ENCODE measurements at regions not wholly inside any gene's neighbourhood (a gene's known extent, or its start where the extent isn't known, plus 50 kb on each side); places are given as distances from the start of the nearest gene placed in this dataset.

- Mint-ChIP-seq H3K36me3 (ENCODE audit: low read depth) (peaks cover 3% of the 10 kb centered on the region; the same call in 1 of the 3 replicates), H3K9me3 (no peaks in the 10 kb centered on the region), H3K4me3 (no peak overlapping the region), H3K27ac (no peak overlapping the region), H3K4me1 (peaks cover 3% of the 10 kb centered on the region; the same call in 1 of the 3 replicates), H3K27me3 (ENCODE audit: insufficient read depth, low read depth, poor library complexity) (no peaks in the 10 kb centered on the region)
- Histone ChIP-seq H3K79me2 (replicated peaks; ENCODE audit: insufficient read depth) (no peaks in the 10 kb centered on the region), H3K4me1 (ENCODE audit: insufficient read depth) (no peaks in the 10 kb centered on the region), H3K4me3 (no peak overlapping the region), H3K27me3 (ENCODE audit: insufficient read depth) (no peaks in the 10 kb centered on the region), H3K27ac (ENCODE audit: low read depth) (no peak overlapping the region), H3K36me3 (ENCODE audit: insufficient read depth) (no peaks in the 10 kb centered on the region; the same call in 1 of the 2 replicates), H3K9me2 (ENCODE audit: insufficient read depth) (peaks cover 3% of the 10 kb centered on the region; the same call in 1 of the 2 replicates), H3K4me2 (no peak overlapping the region), H3F3A (replicated peaks; ENCODE audit: low read depth) (no peaks in the 10 kb centered on the region), H2AFZ (peak overlapping the region; percentile 38; the same call in 1 of the 2 replicates), H4K20me1 (replicated peaks; ENCODE audit: insufficient read depth) (no peaks in the 10 kb centered on the region)
- TF ChIP-seq JUNB (IDR thresholded peaks at IDR 0.05; ENCODE audit: unreplicated experiment) (no peak), EZH2phosphoT487 (IDR thresholded peaks at IDR 0.05; ENCODE audit: unreplicated experiment) (no peak), CREB1 (CRISPR knock-in tag; IDR thresholded peaks at IDR 0.05; ENCODE audit: low read depth) (no peak), POLR2AphosphoS5 (IDR thresholded peaks at IDR 0.05; ENCODE audit: low read depth) (no peak), REST (IDR thresholded peaks at IDR 0.05; ENCODE audit: unreplicated experiment) (no peak), NANOG (IDR thresholded peaks at IDR 0.05; ENCODE audit: borderline replicate concordance) (no peak), ETS1 (IDR thresholded peaks at IDR 0.05) (no peak), ZNF462 (CRISPR knock-in tag; IDR thresholded peaks at IDR 0.05) (no peak), ZNF331 (CRISPR knock-in tag; IDR thresholded peaks at IDR 0.05; ENCODE audit: low read depth) (no peak), CTCF (conservative IDR thresholded peaks at IDR 0.05; ENCODE audit: low read depth in 2 of 2) (no peak), STAT1 (IDR thresholded peaks at IDR 0.05; ENCODE audit: unreplicated experiment) (no peak), EZH2 (IDR thresholded peaks at IDR 0.05; ENCODE audit: low read depth, unreplicated experiment) (no peak), ZNF114 (CRISPR knock-in tag; IDR thresholded peaks at IDR 0.05) (no peak)
- DNase-seq (ENCODE audit: low spot score) (no peak), ATAC-seq (no peak)
These were observed 217.0 kb upstream of the PIEZO2 start for GRCh38 chr18:11366410-11366809.
